Activated T-cell treated with anti-CD3 and anti-CD28 coated beads, Interleukin-2, amount 50 U/mL, for 72 hours (primary cell): ENCODE measurements at regions not wholly inside any gene's neighbourhood (a gene's known extent, or its start where the extent isn't known, plus 50 kb on each side); places are given as distances from the start of the nearest gene placed in this dataset.
A peak's percentile ranks its signal among the peaks of the same experiment; 100 is the strongest.
"Not testable (repeated sequence)": the region's sequence is repeated elsewhere in the genome, so short reads cannot be mapped to it uniquely, and the experiment has no call there.

Experiments
- ATAC-seq, 2 donors: fragments of 150-1000 bp; cut with Tn5 transposase; replicated peaks in 1 of 2; 2 replicates each; pipeline ENCODE4 v1.10.0; 2021; ENCODE audit warnings: moderate library complexity in 2 of 2, mild to moderate bottlenecking in 1 of 2
- DNase-seq, 2 donors: peaks; one replicate each; pipeline ENCODE4 v3.0.0; 2021 to 2022; ENCODE audit warnings: mixed read lengths in 1 of 2
- H3K27ac Mint-ChIP-seq: one replicate; pipeline ENCODE4 v1.8.0; 2022; ENCODE audit warnings: mild to moderate bottlenecking, moderate library complexity, mixed read lengths
- H3K27me3 Mint-ChIP-seq: one replicate; pipeline ENCODE4 v1.8.0; 2022; ENCODE audit warnings: low read depth, mixed read lengths
- H3K36me3 Mint-ChIP-seq, 2 donors: one replicate each; pipeline ENCODE4 v1.8.0; 2022; ENCODE audit warnings: mixed read lengths in 2 of 2, mild to moderate bottlenecking in 1 of 2; ENCODE audit not compliant: insufficient read depth in 2 of 2
- H3K4me1 Mint-ChIP-seq: one replicate; pipeline ENCODE4 v1.8.0; 2022; ENCODE audit warnings: low read depth, mixed read lengths
- H3K4me3 Mint-ChIP-seq, 2 donors: one replicate each; pipeline ENCODE4 v1.8.0; 2022; ENCODE audit warnings: mild to moderate bottlenecking in 2 of 2, mixed read lengths in 2 of 2, moderate library complexity in 2 of 2
- H3K9me3 Mint-ChIP-seq, 2 donors: one replicate each; pipeline ENCODE4 v1.8.0; 2022; ENCODE audit warnings: mixed read lengths in 2 of 2

GRCh38 chrX:28178206-28178605 lies 197.0 kb upstream of the DCAF8L1 start:
- Mint-ChIP-seq H3K9me3 (peaks cover 0 to 1% of the 10 kb centered on the region in 2 donors), H3K27ac (no peak overlapping the region), H3K4me1 (no peaks in the 10 kb centered on the region)

DNA sequence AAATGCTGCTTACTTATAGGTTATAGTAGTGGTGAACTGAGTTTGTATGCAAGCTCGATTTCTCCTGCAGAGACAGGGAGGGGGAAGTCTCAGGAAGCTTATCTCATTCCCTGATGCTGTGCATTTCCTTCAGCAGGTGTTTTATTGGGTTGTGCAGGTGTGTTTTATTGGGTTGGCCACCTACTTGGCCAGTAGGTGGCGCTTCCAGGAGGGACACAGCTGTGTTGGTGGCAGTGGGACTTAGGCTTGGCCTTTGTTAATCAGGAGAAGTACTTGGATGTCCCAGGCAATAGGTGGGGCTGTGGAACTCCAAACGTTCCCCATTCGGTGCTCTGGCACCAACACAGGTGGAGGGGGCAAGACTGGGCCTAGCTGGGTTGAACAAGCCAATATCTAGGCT lies 196.0 kb upstream of the DCAF8L1 start:
- Mint-ChIP-seq H3K27ac (no peak overlapping the region), H3K36me3 (no peaks in the 10 kb centered on the region), H3K27me3 (no peaks in the 10 kb centered on the region), H3K4me1 (no peaks in the 10 kb centered on the region), H3K4me3 (no peak overlapping the region), H3K9me3 (peaks cover 0 to 1% of the 10 kb centered on the region in 2 donors)
- DNase-seq (peak in 1 of 2 donors; percentile 0), ATAC-seq (no peak)

More at GRCh38 chrX:28178206-28178605, 197.0 kb upstream of the DCAF8L1 start:
- Mint-ChIP-seq H3K27me3 (no peaks in the 10 kb centered on the region), H3K4me3 (no peak overlapping the region), H3K36me3 (no peaks in the 10 kb centered on the region)
- DNase-seq (no peak), ATAC-seq (no peak)

- no peak overlapping the region for H3K4me3 Mint-ChIP-seq
- ATAC-seq, result no peak
- no peaks in the 10 kb centered on the region for H3K36me3 Mint-ChIP-seq
- DNase-seq, result no peak
- no peaks in the 10 kb centered on the region for H3K27me3 Mint-ChIP-seq
- no peaks in the 10 kb centered on the region for H3K4me1 Mint-ChIP-seq
- no peaks in the 10 kb centered on the region for H3K9me3 Mint-ChIP-seq
- no peak overlapping the region for H3K27ac Mint-ChIP-seq
Observed at GRCh38 chrX:28170713-28171112, 189.5 kb upstream of the DCAF8L1 start.

- Mint-ChIP-seq H3K9me3 (peaks cover 0 to 3% of the 10 kb centered on the region in 2 donors), H3K27ac (no peak overlapping the region), H3K4me1 (no peaks in the 10 kb centered on the region), H3K27me3 (no peaks in the 10 kb centered on the region), H3K4me3 (no peak overlapping the region), H3K36me3 (no peaks in the 10 kb centered on the region)
- ATAC-seq, result no peak
- no peak for DNase-seq
Observed at GRCh38 chrX:28158019-28158777, 176.9 kb upstream of the DCAF8L1 start.

DNA sequence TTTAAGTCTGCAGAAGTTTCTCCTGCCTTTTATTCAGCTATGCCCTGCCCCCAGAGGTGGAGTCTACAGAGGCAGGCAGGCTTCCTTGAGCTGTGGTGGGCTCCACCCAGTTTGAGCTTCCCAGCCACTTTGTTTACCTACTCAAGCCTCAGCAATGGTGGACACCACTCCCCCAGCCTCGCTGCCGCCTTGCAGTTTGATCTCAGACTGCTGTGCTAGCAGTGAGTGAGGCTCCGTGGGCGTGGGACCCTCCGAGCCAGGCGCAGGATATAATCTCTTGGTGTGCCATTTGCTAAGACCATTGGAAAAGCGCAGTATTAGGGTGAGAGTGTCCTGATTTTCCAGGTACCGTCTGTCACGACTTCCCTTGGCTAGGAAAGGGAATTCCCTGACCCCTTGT lies 171.0 kb upstream of the DCAF8L1 start:
- not testable (repeated sequence) for H3K27ac Mint-ChIP-seq, H3K36me3 Mint-ChIP-seq, H3K4me3 Mint-ChIP-seq, ATAC-seq, H3K9me3 Mint-ChIP-seq, DNase-seq, H3K4me1 Mint-ChIP-seq, H3K27me3 Mint-ChIP-seq

DNA sequence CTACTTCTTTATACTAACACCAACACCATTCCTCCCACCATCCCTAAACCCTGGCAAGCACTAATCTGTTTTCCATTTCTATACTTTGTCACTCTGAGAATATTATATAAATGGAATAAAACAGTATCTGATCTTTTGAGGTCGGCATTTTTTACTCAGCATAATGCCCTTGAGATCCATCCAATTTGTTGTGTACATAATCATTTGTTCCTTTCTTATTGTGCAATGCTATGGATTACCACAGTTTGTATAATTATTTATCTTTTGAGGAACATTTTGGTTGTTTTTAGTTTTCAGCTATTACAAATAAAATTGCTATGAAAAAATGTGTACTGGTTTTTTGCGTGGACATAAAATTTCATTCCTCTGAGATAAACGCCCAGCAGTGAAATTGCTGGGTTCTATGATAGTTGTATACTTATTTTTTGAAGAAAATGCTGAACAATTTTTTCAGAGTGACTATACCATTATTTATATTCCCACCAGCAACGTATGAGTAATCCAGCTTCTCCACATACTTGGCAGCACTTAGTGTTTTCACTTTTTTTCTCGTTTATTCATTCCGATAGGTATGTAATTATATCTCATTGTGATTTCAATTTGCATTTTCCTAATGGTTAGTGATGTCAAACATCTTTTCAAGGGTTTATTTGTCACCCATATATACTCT lies 154.3 kb upstream of the DCAF8L1 start:
- Mint-ChIP-seq H3K27me3 (no peaks in the 10 kb centered on the region), H3K27ac (no peak overlapping the region), H3K9me3 (no peaks in the 10 kb centered on the region), H3K4me3 (no peak overlapping the region), H3K4me1 (no peaks in the 10 kb centered on the region), H3K36me3 (no peaks in the 10 kb centered on the region)
- ATAC-seq, result no peak
- DNase-seq, result no peak

DNA sequence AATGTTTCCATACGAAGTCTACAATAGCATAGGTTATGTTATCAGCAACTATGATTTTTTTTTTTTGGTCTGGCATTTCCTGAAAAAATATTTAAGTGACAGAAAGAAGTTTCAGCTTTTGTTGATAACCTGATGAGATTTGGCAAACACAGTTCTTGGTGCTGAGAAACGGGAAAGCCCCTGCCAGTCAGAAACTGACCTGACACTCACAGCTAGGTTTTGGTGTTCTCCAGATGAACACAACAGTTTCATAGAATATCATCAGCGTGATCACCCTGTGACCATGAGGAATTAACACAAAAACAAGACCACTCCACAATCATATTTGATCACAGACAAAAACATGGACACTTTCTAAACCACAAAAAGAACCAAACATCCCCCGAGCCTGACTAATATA lies 152.5 kb upstream of the DCAF8L1 start:
- Mint-ChIP-seq H3K36me3 (no peaks in the 10 kb centered on the region), H3K4me1 (no peaks in the 10 kb centered on the region), H3K9me3 (no peaks in the 10 kb centered on the region), H3K4me3 (no peak overlapping the region), H3K27ac (no peak overlapping the region), H3K27me3 (no peaks in the 10 kb centered on the region)
- no peak for ATAC-seq
- DNase-seq, result no peak

DNA sequence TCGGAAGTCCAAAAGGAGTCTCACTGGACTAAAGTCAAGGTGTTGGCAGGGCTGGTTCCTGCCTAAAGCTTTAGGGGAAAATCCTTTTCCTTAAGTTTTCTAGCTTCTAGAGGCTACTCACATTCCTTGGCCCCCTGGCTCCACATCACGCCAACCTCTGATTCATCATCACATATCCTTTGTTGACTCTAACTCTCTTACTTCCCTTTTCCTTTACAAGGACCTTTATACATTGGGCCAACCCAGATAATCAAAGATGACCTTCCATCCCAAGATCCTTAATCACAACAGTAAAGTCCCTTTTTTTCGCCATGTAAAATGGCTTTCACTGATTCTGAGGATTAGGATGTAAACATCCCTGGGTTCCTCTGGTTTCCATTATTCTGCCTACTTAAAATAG lies 146.4 kb upstream of the DCAF8L1 start:
- DNase-seq, result no peak
- Mint-ChIP-seq H3K4me3 (no peak overlapping the region), H3K27ac (no peak overlapping the region), H3K9me3 (peaks cover 2% of the 10 kb centered on the region in 2 donors), H3K36me3 (no peaks in the 10 kb centered on the region), H3K4me1 (no peaks in the 10 kb centered on the region), H3K27me3 (no peaks in the 10 kb centered on the region)
- no peak for ATAC-seq

DNA sequence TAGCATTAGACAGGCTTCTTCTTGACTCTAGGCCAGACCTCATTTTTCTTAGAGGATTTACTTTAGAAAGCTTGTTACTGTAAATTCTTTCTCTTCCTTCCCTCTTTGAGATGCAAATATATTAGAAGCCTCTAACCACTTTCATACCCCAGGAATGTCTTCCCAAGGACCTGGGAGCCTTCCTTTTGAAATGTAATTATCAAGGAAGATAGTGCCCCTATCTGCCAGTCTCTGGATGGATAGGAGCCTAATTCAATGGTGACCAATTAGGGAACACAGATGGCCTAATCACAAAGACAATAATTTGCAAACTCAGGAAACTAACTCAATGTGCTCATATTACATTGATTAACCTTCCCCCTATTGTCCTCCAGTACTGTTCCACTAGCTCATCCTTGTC lies 145.6 kb upstream of the DCAF8L1 start:
- no peaks in the 10 kb centered on the region for H3K4me1 Mint-ChIP-seq
- H3K36me3 Mint-ChIP-seq, result no peaks in the 10 kb centered on the region
- no peak overlapping the region for H3K4me3 Mint-ChIP-seq
- ATAC-seq, result no peak
- H3K27me3 Mint-ChIP-seq, result no peaks in the 10 kb centered on the region
- DNase-seq, result no peak
- peaks cover 2% of the 10 kb centered on the region in 2 donors for H3K9me3 Mint-ChIP-seq
- no peak overlapping the region for H3K27ac Mint-ChIP-seq

DNA sequence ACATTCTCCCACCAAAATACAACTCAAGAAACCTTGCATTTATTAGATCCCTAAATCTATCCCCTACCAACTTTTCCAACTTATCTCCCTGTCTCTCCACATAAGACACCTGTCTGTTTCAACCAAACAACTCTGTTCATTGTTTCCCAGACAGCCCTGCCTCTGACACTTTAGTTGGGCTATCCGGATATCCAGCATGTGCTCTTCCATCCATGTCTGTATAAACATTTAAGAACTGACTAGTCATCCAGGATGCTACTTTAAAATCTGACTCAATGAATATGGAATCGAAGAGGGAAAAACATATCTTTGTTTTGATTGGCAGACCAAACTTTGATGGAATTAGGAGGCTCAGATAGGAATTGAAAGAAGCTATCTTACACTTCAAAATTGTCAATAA lies 143.2 kb upstream of the DCAF8L1 start:
- Mint-ChIP-seq H3K27ac (no peak overlapping the region), H3K4me3 (no peak overlapping the region), H3K36me3 (peaks cover 0 to 1% of the 10 kb centered on the region in 2 donors), H3K4me1 (no peaks in the 10 kb centered on the region), H3K27me3 (no peaks in the 10 kb centered on the region), H3K9me3 (peaks cover 2% of the 10 kb centered on the region in 2 donors)
- ATAC-seq (no peak), DNase-seq (no peak)

DNA sequence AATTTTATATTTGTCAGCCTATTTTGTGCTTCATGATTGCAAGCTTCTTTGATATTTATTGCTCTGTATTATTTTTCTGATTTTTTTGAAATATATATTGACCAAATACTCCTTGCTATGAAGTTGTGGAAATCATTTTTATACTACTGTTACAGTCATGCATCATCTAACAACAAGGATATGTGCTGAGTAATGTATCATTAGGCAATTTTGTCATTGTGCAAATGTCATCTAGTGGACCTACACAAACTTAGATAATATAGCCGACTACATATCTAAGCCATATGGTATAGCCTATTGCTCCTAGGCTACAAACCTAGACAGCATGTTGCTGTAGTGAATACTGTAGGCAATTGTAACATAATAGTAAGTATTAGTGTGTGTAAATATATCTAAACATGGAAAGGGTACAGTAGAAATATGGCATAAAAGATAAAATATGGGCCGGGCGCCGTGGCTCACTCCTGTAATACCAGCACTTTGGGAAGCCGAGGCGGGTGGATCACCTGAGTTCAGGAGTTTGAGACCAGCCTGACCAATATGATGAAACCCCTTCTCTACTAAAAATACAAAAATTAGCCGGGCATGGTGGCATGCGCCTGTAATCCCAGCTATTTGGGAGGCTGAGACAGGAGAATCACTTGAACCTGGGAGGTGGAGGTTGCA lies 139.5 kb upstream of the DCAF8L1 start:
- not testable (repeated sequence) for H3K27ac Mint-ChIP-seq, ATAC-seq, H3K36me3 Mint-ChIP-seq, H3K9me3 Mint-ChIP-seq, DNase-seq, H3K4me1 Mint-ChIP-seq, H3K27me3 Mint-ChIP-seq, H3K4me3 Mint-ChIP-seq

DNA sequence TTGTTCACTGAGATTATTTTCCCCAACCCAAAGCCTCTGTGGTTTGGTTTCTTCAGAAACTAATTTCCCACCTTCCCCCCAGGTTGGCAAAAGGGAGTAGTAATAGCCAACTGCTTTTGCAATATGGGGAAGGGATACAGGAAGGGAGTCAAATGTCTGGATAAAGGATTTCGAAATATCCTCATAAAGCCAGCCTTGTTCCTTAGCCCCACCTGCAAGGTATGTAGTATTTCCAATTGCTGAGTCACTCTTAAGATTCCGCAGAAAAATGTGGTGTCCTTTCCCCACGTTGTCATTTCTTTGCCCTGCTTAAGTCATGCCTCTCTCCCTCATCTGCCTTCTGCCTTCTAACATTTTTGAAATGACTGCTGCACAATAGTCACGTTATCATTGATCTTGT lies 138.8 kb upstream of the DCAF8L1 start:
- no peak overlapping the region for H3K4me3 Mint-ChIP-seq
- H3K4me1 Mint-ChIP-seq, result no peaks in the 10 kb centered on the region
- H3K9me3 Mint-ChIP-seq, result peaks cover 4 to 6% of the 10 kb centered on the region in 2 donors
- no peak for ATAC-seq
- H3K27ac Mint-ChIP-seq, result no peak overlapping the region
- peaks cover 0 to 1% of the 10 kb centered on the region in 2 donors for H3K36me3 Mint-ChIP-seq
- DNase-seq, result no peak
- no peaks in the 10 kb centered on the region for H3K27me3 Mint-ChIP-seq

DNA sequence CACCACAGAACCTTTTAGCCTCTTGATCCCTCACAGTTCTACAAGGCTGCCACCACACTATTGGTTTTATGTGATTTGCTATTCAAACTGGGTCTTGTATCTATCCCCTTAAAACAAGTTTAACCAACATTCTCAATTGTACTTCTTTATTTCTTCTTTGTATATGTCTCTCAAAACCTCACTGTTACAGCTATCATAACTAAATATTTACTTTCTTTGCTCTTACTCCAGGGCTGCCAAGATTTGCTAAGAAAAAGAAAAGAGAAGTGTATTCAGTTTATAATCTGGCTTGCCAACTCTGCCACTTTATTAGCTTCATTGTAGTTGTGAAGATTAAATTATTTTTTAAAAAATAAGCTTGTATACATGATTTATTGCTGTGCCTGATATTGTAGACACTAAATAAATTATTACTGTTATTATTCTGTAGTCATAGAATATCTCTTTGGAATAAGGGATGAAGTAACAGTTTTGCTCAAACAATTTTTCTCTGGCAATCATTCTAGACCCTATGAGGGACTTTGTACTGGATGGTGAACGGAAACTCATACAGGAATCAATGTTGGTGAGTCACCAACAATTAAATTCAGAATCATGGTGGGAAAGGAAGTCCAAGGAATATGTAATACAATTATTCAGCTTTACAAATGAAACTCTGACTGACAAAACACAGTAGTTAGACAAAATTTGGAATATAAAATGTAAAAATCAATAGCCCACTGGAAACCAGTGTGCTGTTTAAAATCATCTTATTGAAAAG lies 127.1 kb upstream of the DCAF8L1 start:
- H3K4me1 Mint-ChIP-seq, result no peaks in the 10 kb centered on the region
- no peak overlapping the region for H3K27ac Mint-ChIP-seq
- DNase-seq (no peak), ATAC-seq (no peak)
- peaks cover 7% of the 10 kb centered on the region for H3K27me3 Mint-ChIP-seq
- H3K9me3 Mint-ChIP-seq, result peaks cover 0 to 4% of the 10 kb centered on the region in 2 donors
- H3K4me3 Mint-ChIP-seq, result no peak overlapping the region
- H3K36me3 Mint-ChIP-seq, result peaks cover 0 to 1% of the 10 kb centered on the region in 2 donors
